PC-9 (cell line): ENCODE measurements at regions not wholly inside any gene's neighbourhood (a gene's known extent, or its start where the extent isn't known, plus 50 kb on each side); places are given as distances from the start of the nearest gene placed in this dataset.

Experiments used
- CTCF ChIP-seq: fragments of 200-600 bp; sonication (generic); conservative IDR thresholded peaks from 2 replicates; pipeline ENCODE4 v1.6.1; 2017; ENCODE audit warnings: mixed run types, antibody characterized with exemption, mild to moderate bottlenecking, moderate library complexity
- EZH2 ChIP-seq: fragments of 200-600 bp; sonication (generic); IDR thresholded peaks from 2 replicates; pipeline ENCODE4 v1.8.0; 2017; ENCODE audit warnings: antibody characterized with exemption, low read depth

GRCh38 chr4:32003548-32003947 lies 1283.4 kb downstream of the PCDH7 start:
- TF ChIP-seq CTCF (no peak), EZH2 (no peak)
